ENCODE measurements at regions not wholly inside any gene's neighbourhood (a gene's known extent, or its start where the extent isn't known, plus 50 kb on each side); places are given as distances from the start of the nearest gene placed in this dataset.

- WGBS, 4 donors: 12 to 20% (median 17%) methylated on average over 1 of the region's 1 CpG
- Histone ChIP-seq H3K4me3 (no peak overlapping the region), H3K9me3 (replicated peaks in 1 of 3) (no peaks in the 10 kb centered on the region), H3K36me3 (replicated peaks in 1 of 2) (no peaks in the 10 kb centered on the region), H3K27ac (peak overlapping the region in 1 of 5 donors; percentile 4), H3K27me3 (no peaks in the 10 kb centered on the region), H3K4me1 (replicated peaks in 1 of 2) (peaks cover 0 to 14% of the 10 kb centered on the region in 2 donors)
- no peak for DNase-seq
- TF ChIP-seq POLR2A (IDR thresholded peaks at IDR 0.05) (no peak), CTCF (IDR thresholded peaks at IDR 0.05) (no peak)
- intact Hi-C loops (cut with DNase I): no loop called here
Measured at GRCh38 chr17:68812876-68813584, 142.2 kb downstream of the ABCA8 start.

GRCh38 chr17:68809148-68809547, 146.0 kb downstream of the ABCA8 start:
- H3K36me3 ChIP-seq (replicated peaks in 1 of 2): no peaks in the 10 kb centered on the region
- no peak for TF ChIP-seq CTCF (IDR thresholded peaks at IDR 0.05)
- no peak for TF ChIP-seq POLR2A (IDR thresholded peaks at IDR 0.05)
- WGBS, 4 donors: 77 to 82% (median 79%) methylated on average over 2 of the region's 2 CpGs
- no peak overlapping the region for H3K4me3 ChIP-seq
- DNase-seq: no peak
- no peaks in the 10 kb centered on the region for H3K9me3 ChIP-seq (replicated peaks in 1 of 3)
- H3K27ac ChIP-seq: no peak overlapping the region
- H3K27me3 ChIP-seq: no peaks in the 10 kb centered on the region
- H3K4me1 ChIP-seq (replicated peaks in 1 of 2): peaks cover 0 to 14% of the 10 kb centered on the region in 2 donors
- intact Hi-C loops (cut with DNase I): no loop called here

- Histone ChIP-seq H3K27ac (no peak overlapping the region), H3K4me1 (replicated peaks in 1 of 2) (peaks cover 7 to 14% of the 10 kb centered on the region in 2 donors), H3K27me3 (no peaks in the 10 kb centered on the region), H3K9me3 (replicated peaks in 1 of 3) (no peaks in the 10 kb centered on the region), H3K36me3 (replicated peaks in 1 of 2) (no peaks in the 10 kb centered on the region), H3K4me3 (no peak overlapping the region)
- intact Hi-C loops (cut with DNase I): no loop called here
- TF ChIP-seq POLR2A (IDR thresholded peaks at IDR 0.05) (no peak), CTCF (IDR thresholded peaks at IDR 0.05) (no peak)
- 69 to 87% (median 78%) methylated on average over 2 of the region's 2 CpGs for WGBS, 4 donors
- no peak for DNase-seq
Measured at GRCh38 chr17:68807998-68808772, 147.0 kb downstream of the ABCA8 start.

GRCh38 chr17:68805609-68806008, 149.6 kb downstream of the ABCA8 start:
- Histone ChIP-seq H3K4me3 (no peak overlapping the region), H3K4me1 (replicated peaks in 1 of 2) (peaks cover 7 to 10% of the 10 kb centered on the region in 2 donors), H3K27me3 (no peaks in the 10 kb centered on the region), H3K9me3 (replicated peaks in 1 of 3) (no peaks in the 10 kb centered on the region), H3K27ac (no peak overlapping the region), H3K36me3 (replicated peaks in 1 of 2) (no peaks in the 10 kb centered on the region)
- intact Hi-C loops (cut with DNase I): no loop called here
- whole genome bisulfite sequencing, 4 donors: 94 to 100% (median 98%) methylated on average over 1 of the region's 1 CpG
- TF ChIP-seq CTCF (IDR thresholded peaks at IDR 0.05): no peak
- TF ChIP-seq POLR2A (IDR thresholded peaks at IDR 0.05): no peak
- no peak for DNase-seq

All from adrenal gland (tissue), 9 donors.